H1 (cell line): ENCODE measurements at regions not wholly inside any gene's neighbourhood (a gene's known extent, or its start where the extent isn't known, plus 50 kb on each side); places are given as distances from the start of the nearest gene placed in this dataset.

Source experiments
- CTCF ChIA-PET: fragments of 300-600 bp; sonication (Branson Sonifier 250); formaldehyde crosslinking; loops from one replicate; lab custom pipeline; 2021; ENCODE audit not compliant: partially characterized antibody; lab: Charles Lee
- POLR2A ChIA-PET: fragments of 300-600 bp; sonication (Branson Sonifier 250); formaldehyde crosslinking; loops from one replicate; lab custom pipeline; 2021; ENCODE audit warnings: inconsistent platforms; ENCODE audit not compliant: partially characterized antibody; lab: Charles Lee
- DNase-seq, 2 experiments: peaks; one replicate each; pipeline versions ENCODE4 v3.0.0 to v3.0.0-alpha.2; 2010 to 2022; ENCODE audit warnings: low spot score in 2 of 2, low read depth in 1 of 2, mixed read lengths in 1 of 2
- FAIRE-seq: peaks from 2 replicates; lab custom pipeline; 2011; peaks lifted over from hg19 to GRCh38; lab: Jason Lieb, UNC
- H2AFZ ChIP-seq: 2 replicates; pipeline ENCODE4 v1.8.1; 2012; ENCODE audit warnings: low read length, inconsistent platforms
- H2AK5ac ChIP-seq: 2 replicates; pipeline ENCODE4 v1.6.1; 2013; ENCODE audit warnings: low read depth, low read length
- H2BK120ac ChIP-seq: replicated peaks from 2 replicates; pipeline ENCODE3; 2013; ENCODE audit warnings: low read depth, low read length, inconsistent platforms
- H2BK12ac ChIP-seq: 2 replicates; pipeline ENCODE4 v1.6.1; 2013; ENCODE audit warnings: low read depth, low read length
- H2BK15ac ChIP-seq: 2 replicates; pipeline ENCODE4 v1.6.1; 2013; ENCODE audit warnings: low read length
- H2BK20ac ChIP-seq: 2 replicates; pipeline ENCODE4 v1.6.1; 2013; ENCODE audit warnings: low read length
- H2BK5ac ChIP-seq: 2 replicates; pipeline ENCODE4 v1.6.1; 2013; ENCODE audit warnings: low read depth, low read length
- H3K14ac ChIP-seq: 2 replicates; pipeline ENCODE4 v1.6.1; 2013; ENCODE audit warnings: inconsistent platforms; ENCODE audit not compliant: insufficient read length
- H3K18ac ChIP-seq: 2 replicates; pipeline ENCODE4 v1.6.1; 2013; ENCODE audit warnings: low read length; ENCODE audit errors: extremely low read depth
- H3K23ac ChIP-seq: 2 replicates; pipeline ENCODE4 v1.6.1; 2013; ENCODE audit warnings: inconsistent platforms; ENCODE audit not compliant: insufficient read length
- H3K23me2 ChIP-seq: 2 replicates; pipeline ENCODE4 v1.6.1; 2013; ENCODE audit warnings: low read depth, low read length
- H3K27ac ChIP-seq: 2 replicates; pipeline ENCODE4 v1.6.1; 2011; ENCODE audit warnings: low read depth, low read length, inconsistent platforms
- H3K27me3 ChIP-seq, 4 experiments: replicated peaks in 1 of 4; 1 replicate in 1 of 4; 2 replicates in 3 of 4; pipeline versions ENCODE4 v1.6.1 to v1.8.1; 2011 to 2013; ENCODE audit warnings: low read length in 3 of 4, mild to moderate bottlenecking in 3 of 4, inconsistent platforms in 2 of 4, mixed read lengths in 2 of 4, moderate library complexity in 1 of 4; ENCODE audit not compliant: control insufficient read depth in 3 of 4, insufficient read depth in 3 of 4; ENCODE audit errors: extremely low read depth in 1 of 4
- H3K36me3 ChIP-seq, 4 experiments: 2 replicates each; pipeline versions ENCODE4 v1.6.1 to v1.8.1; 2011 to 2013; ENCODE audit warnings: mild to moderate bottlenecking in 4 of 4, low read length in 3 of 4, moderate library complexity in 2 of 4, control low read depth in 1 of 4, inconsistent platforms in 1 of 4; ENCODE audit not compliant: insufficient read depth in 4 of 4, control insufficient read depth in 2 of 4
- H3K4ac ChIP-seq: replicated peaks from 2 replicates; pipeline ENCODE3; 2013; ENCODE audit warnings: low read length, low read depth, mixed read lengths, inconsistent platforms; ENCODE audit not compliant: insufficient read length
- H3K4me1 ChIP-seq, 4 experiments: replicated peaks in 1 of 4; 1 replicate in 1 of 4; 2 replicates in 3 of 4; pipeline versions ENCODE4 v1.6.1 to v1.8.1; 2011 to 2013; ENCODE audit warnings: low read length in 3 of 4, inconsistent platforms in 2 of 4, mixed read lengths in 1 of 4; ENCODE audit not compliant: insufficient read depth in 4 of 4, control insufficient read depth in 3 of 4
- H3K4me2 ChIP-seq, 2 experiments: 2 replicates each; pipeline versions ENCODE4 v1.6.1 to v1.8.1; 2011 to 2013; ENCODE audit warnings: low read depth in 2 of 2, low read length in 2 of 2, control low read depth in 1 of 2, inconsistent platforms in 1 of 2, mild to moderate bottlenecking in 1 of 2; ENCODE audit not compliant: insufficient read depth in 1 of 2
- H3K4me3 ChIP-seq, 4 experiments: fragments of 200-600, 300-600 bp in 1 of 4; sonication (generic), shearing (Covaris generic), sonication (Bioruptor Twin) in 1 of 4; 2 replicates each; pipeline versions ENCODE4 v1.5.1 to v1.8.1; 2011 to 2016; ENCODE audit warnings: low read length in 4 of 4, low read depth in 3 of 4, control low read depth in 2 of 4, inconsistent platforms in 2 of 4, mild to moderate bottlenecking in 2 of 4, mixed read lengths in 1 of 4, moderate library complexity in 1 of 4; ENCODE audit not compliant: insufficient read depth in 2 of 4; ENCODE audit errors: extremely low read depth in 1 of 4
- H3K56ac ChIP-seq: replicated peaks from 2 replicates; pipeline ENCODE3; 2013; ENCODE audit warnings: low read depth, mild to moderate bottlenecking, mixed read lengths, low read length, inconsistent platforms; ENCODE audit not compliant: insufficient read length
- H3K79me1 ChIP-seq: 2 replicates; pipeline ENCODE4 v1.6.1; 2013; ENCODE audit warnings: low read depth, low read length, control low read depth
- H3K79me2 ChIP-seq, 2 experiments: 2 replicates each; pipeline versions ENCODE4 v1.6.1 to v1.8.1; 2012 to 2013; ENCODE audit warnings: low read length in 2 of 2, mild to moderate bottlenecking in 2 of 2, inconsistent platforms in 1 of 2; ENCODE audit not compliant: insufficient read depth in 2 of 2, control insufficient read depth in 1 of 2
- H3K9ac ChIP-seq, 4 experiments: replicated peaks in 1 of 4; 1 replicate in 1 of 4; 2 replicates in 3 of 4; pipeline versions ENCODE4 v1.6.1 to v1.8.1; 2011 to 2013; ENCODE audit warnings: low read depth in 3 of 4, low read length in 3 of 4, control low read depth in 2 of 4, mild to moderate bottlenecking in 2 of 4, moderate library complexity in 2 of 4, inconsistent platforms in 1 of 4; ENCODE audit errors: extremely low read depth in 1 of 4
- H3K9me3 ChIP-seq, 2 experiments: 2 replicates each; pipeline versions ENCODE4 v1.6.1 to v1.8.1; 2012 to 2013; ENCODE audit warnings: mild to moderate bottlenecking in 2 of 2, moderate library complexity in 2 of 2, control low read depth in 1 of 2, inconsistent platforms in 1 of 2, low read depth in 1 of 2, low read length in 1 of 2, mixed read lengths in 1 of 2; ENCODE audit not compliant: insufficient read depth in 2 of 2
- H4K20me1 ChIP-seq, 2 experiments: replicated peaks in 1 of 2; 2 replicates each; pipeline versions ENCODE3 to v1.8.1; 2011 to 2013; ENCODE audit warnings: inconsistent platforms in 2 of 2, low read length in 2 of 2, mild to moderate bottlenecking in 1 of 2; ENCODE audit not compliant: insufficient read depth in 2 of 2, control insufficient read depth in 1 of 2
- H4K5ac ChIP-seq: 2 replicates; pipeline ENCODE4 v1.6.1; 2013; ENCODE audit warnings: low read length, low read depth, mixed read lengths, inconsistent platforms; ENCODE audit not compliant: insufficient read length
- H4K8ac ChIP-seq: 2 replicates; pipeline ENCODE4 v1.8.0; 2013; ENCODE audit warnings: mild to moderate bottlenecking, moderate library complexity, low read length, inconsistent platforms; ENCODE audit not compliant: insufficient read depth; ENCODE audit errors: extremely low read depth
- H4K91ac ChIP-seq: replicated peaks from 2 replicates; pipeline ENCODE3; 2013; ENCODE audit warnings: low read length, mixed read lengths, inconsistent platforms; ENCODE audit not compliant: insufficient read length
- BRCA1 ChIP-seq: IDR thresholded peaks from 2 replicates; pipeline ENCODE4 v1.6.1; 2012; ENCODE audit warnings: low read depth, low read length, improper control_type of control experiment
- EZH2 ChIP-seq: fragments of 200-600 bp; sonication (generic); IDR thresholded peaks from 2 replicates; pipeline ENCODE4 v1.7.1; 2012; ENCODE audit warnings: low read depth, mild to moderate bottlenecking, moderate library complexity, low read length, inconsistent platforms; ENCODE audit not compliant: severe bottlenecking
- FOSL1 ChIP-seq: IDR thresholded peaks from 2 replicates; pipeline ENCODE4 v1.6.1; 2011; ENCODE audit warnings: mild to moderate bottlenecking, low read depth, low read length, moderate library complexity; ENCODE audit not compliant: insufficient read depth
- POLR2AphosphoS5 ChIP-seq: IDR thresholded peaks from 2 replicates; pipeline ENCODE4 v1.6.1; 2011; ENCODE audit warnings: low read depth, low read length
- RFX5 ChIP-seq: IDR thresholded peaks from 2 replicates; pipeline ENCODE4 v1.6.1; 2011; ENCODE audit warnings: low read depth, low read length, improper control_type of control experiment, borderline replicate concordance
- RNF2 ChIP-seq: fragments of 200-900, 300-1000 bp; sonication (generic); IDR thresholded peaks from 2 replicates; pipeline ENCODE4 v1.7.1; 2016; ENCODE audit warnings: borderline replicate concordance, low read depth, mild to moderate bottlenecking, antibody characterized with exemption, low read length; ENCODE audit not compliant: poor library complexity, severe bottlenecking; ENCODE audit errors: missing control alignments
- SRF ChIP-seq: IDR thresholded peaks from 2 replicates; pipeline ENCODE4 v1.6.1; 2011; ENCODE audit warnings: mild to moderate bottlenecking, low read depth, low read length, moderate library complexity
- TAF7 ChIP-seq: optimal IDR thresholded peaks from 2 replicates; pipeline ENCODE3; 2011; ENCODE audit warnings: low read depth, mild to moderate bottlenecking, inconsistent platforms, low read length, moderate library complexity, borderline replicate concordance
- TBP ChIP-seq: IDR thresholded peaks from 2 replicates; pipeline ENCODE4 v1.6.1; 2011; ENCODE audit warnings: low read depth, low read length, improper control_type of control experiment
- WGBS, 2 experiments: shearing (Covaris generic) in 1 of 2; methylation state at CpG; one replicate each; pipeline versions ENCODE4 v1.1.6 to v1.1.7; 2013 to 2015; ENCODE audit warnings: low lambda C conversion rate in 2 of 2, mixed read lengths in 2 of 2, inconsistent platforms in 1 of 2, low coverage in 1 of 2, missing lambda C conversion rate in 1 of 2; ENCODE audit not compliant: insufficient replicate concordance in 2 of 2, insufficient coverage in 1 of 2, insufficient read length in 1 of 2; ENCODE audit errors: extremely low coverage in 1 of 2, missing lambda C conversion rate in 1 of 2; 5-methylcytosine and 5-hydroxymethylcytosine counted together
- TF ChIP-seq, protein P1 (sequence below), 3 experiments: IDR thresholded peaks; 1 replicate in 2 of 3; 2 replicates in 1 of 3; pipeline versions ENCODE4 v1.5.1 to v1.6.1; 2011; ENCODE audit warnings: low read length in 3 of 3, mild to moderate bottlenecking in 3 of 3, inconsistent platforms in 2 of 3, low read depth in 1 of 3, moderate library complexity in 1 of 3; ENCODE audit not compliant: insufficient read depth in 1 of 3; ENCODE audit errors: control extremely low read depth in 1 of 3

- no peaks in the 10 kb centered on the region for H3K79me2 ChIP-seq
- 0 out of 2 replicates have a peak overlapping the region, but pooled peaks have one; percentile 26 for H2BK20ac ChIP-seq
- H3K14ac ChIP-seq: no peak overlapping the region
- no peak overlapping the region for H3K4me2 ChIP-seq
- no peaks in the 10 kb centered on the region for H3K23me2 ChIP-seq
- H3K9me3 ChIP-seq: no peaks in the 10 kb centered on the region
- H2BK15ac ChIP-seq: no peak overlapping the region
- 84% methylated on average over 12 of the region's 12 CpGs; no CpG with 5 or more reads in 1 of the 2 experiments for WGBS, 2 experiments
- no peaks in the 10 kb centered on the region; a peak in 2 of 7 replicates for H3K4me1 ChIP-seq
- H4K8ac ChIP-seq: no peak overlapping the region
- no peaks in the 10 kb centered on the region for H4K20me1 ChIP-seq
- no peak overlapping the region for H3K56ac ChIP-seq
- no peak overlapping the region for H2BK12ac ChIP-seq
- H2AK5ac ChIP-seq: 0 out of 2 replicates have a peak overlapping the region, but pooled peaks have one; percentile 28
- FAIRE-seq: no peak
- H3K9ac ChIP-seq: no peak overlapping the region
- H3K4me3 ChIP-seq: no peak overlapping the region
- no peak overlapping the region for H3K18ac ChIP-seq
- no peak for DNase-seq
- no peak overlapping the region for H2BK120ac ChIP-seq
- no peak overlapping the region for H4K91ac ChIP-seq
- no peak overlapping the region for H3K23ac ChIP-seq
- CTCF ChIA-PET: interaction anchor here (1.0 to 1.4 kb wide), 5 partner anchors 12 to 235 kb away, joined by 3 to 6 read pairs (median 3); no protein-coding TSS in a partner anchor
- no peak overlapping the region for H4K5ac ChIP-seq
- no peak overlapping the region for H2AFZ ChIP-seq
- no peaks in the 10 kb centered on the region for H3K79me1 ChIP-seq
- H3K27me3 ChIP-seq: no peaks in the 10 kb centered on the region
- POLR2A ChIA-PET: interaction anchor here (0.7 to 1.4 kb wide), 5 partner anchors 9 to 239 kb away, joined by 3 to 7 read pairs (median 4); no protein-coding TSS in a partner anchor
- no peak overlapping the region for H3K4ac ChIP-seq
- H2BK5ac ChIP-seq: no peak overlapping the region
- no peak overlapping the region for H3K27ac ChIP-seq
- no peaks in the 10 kb centered on the region for H3K36me3 ChIP-seq
- TF ChIP-seq BRCA1 (no peak), SRF (no peak), TAF7 (no peak), RNF2 (no peak), RFX5 (no peak), FOSL1 (no peak), EZH2 (no peak), TBP (no peak), POLR2AphosphoS5 (no peak)
- TF ChIP-seq, protein P1, sequence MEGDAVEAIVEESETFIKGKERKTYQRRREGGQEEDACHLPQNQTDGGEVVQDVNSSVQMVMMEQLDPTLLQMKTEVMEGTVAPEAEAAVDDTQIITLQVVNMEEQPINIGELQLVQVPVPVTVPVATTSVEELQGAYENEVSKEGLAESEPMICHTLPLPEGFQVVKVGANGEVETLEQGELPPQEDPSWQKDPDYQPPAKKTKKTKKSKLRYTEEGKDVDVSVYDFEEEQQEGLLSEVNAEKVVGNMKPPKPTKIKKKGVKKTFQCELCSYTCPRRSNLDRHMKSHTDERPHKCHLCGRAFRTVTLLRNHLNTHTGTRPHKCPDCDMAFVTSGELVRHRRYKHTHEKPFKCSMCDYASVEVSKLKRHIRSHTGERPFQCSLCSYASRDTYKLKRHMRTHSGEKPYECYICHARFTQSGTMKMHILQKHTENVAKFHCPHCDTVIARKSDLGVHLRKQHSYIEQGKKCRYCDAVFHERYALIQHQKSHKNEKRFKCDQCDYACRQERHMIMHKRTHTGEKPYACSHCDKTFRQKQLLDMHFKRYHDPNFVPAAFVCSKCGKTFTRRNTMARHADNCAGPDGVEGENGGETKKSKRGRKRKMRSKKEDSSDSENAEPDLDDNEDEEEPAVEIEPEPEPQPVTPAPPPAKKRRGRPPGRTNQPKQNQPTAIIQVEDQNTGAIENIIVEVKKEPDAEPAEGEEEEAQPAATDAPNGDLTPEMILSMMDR (IDR thresholded peaks at IDR 0.05; ENCODE audit: control extremely low read depth in 1 of 3, insufficient read depth in 1 of 3, low read depth in 1 of 3, low read length in 3 of 3): no peak
These were observed 73.1 kb upstream of the TNP1 start for GRCh38 chr2:216932863-216933548.
